ENCODE measurements at regions not wholly inside any gene's neighbourhood (a gene's known extent, or its start where the extent isn't known, plus 50 kb on each side); places are given as distances from the start of the nearest gene placed in this dataset.

- TF ChIP-seq EZH2 (IDR thresholded peaks at IDR 0.05; ENCODE audit: borderline replicate concordance, insufficient read depth, low read length, poor library complexity, severe bottlenecking) = no peak
- no peak for TF ChIP-seq CTCF (IDR thresholded peaks at IDR 0.05; ENCODE audit: poor library complexity, severe bottlenecking)
- TF ChIP-seq RAD21 (conservative IDR thresholded peaks at IDR 0.05) = no peak
- TF ChIP-seq, protein P1, sequence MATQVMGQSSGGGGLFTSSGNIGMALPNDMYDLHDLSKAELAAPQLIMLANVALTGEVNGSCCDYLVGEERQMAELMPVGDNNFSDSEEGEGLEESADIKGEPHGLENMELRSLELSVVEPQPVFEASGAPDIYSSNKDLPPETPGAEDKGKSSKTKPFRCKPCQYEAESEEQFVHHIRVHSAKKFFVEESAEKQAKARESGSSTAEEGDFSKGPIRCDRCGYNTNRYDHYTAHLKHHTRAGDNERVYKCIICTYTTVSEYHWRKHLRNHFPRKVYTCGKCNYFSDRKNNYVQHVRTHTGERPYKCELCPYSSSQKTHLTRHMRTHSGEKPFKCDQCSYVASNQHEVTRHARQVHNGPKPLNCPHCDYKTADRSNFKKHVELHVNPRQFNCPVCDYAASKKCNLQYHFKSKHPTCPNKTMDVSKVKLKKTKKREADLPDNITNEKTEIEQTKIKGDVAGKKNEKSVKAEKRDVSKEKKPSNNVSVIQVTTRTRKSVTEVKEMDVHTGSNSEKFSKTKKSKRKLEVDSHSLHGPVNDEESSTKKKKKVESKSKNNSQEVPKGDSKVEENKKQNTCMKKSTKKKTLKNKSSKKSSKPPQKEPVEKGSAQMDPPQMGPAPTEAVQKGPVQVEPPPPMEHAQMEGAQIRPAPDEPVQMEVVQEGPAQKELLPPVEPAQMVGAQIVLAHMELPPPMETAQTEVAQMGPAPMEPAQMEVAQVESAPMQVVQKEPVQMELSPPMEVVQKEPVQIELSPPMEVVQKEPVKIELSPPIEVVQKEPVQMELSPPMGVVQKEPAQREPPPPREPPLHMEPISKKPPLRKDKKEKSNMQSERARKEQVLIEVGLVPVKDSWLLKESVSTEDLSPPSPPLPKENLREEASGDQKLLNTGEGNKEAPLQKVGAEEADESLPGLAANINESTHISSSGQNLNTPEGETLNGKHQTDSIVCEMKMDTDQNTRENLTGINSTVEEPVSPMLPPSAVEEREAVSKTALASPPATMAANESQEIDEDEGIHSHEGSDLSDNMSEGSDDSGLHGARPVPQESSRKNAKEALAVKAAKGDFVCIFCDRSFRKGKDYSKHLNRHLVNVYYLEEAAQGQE (IDR thresholded peaks at IDR 0.05; ENCODE audit: borderline replicate concordance) = no peak
- no peak for TF ChIP-seq SMC3 (conservative IDR thresholded peaks at IDR 0.05; ENCODE audit: poor library complexity)
- TF ChIP-seq POLR2AphosphoS5 (IDR thresholded peaks at IDR 0.05) = no peak
- no peak for TF ChIP-seq EP300 (conservative IDR thresholded peaks at IDR 0.05; ENCODE audit: poor library complexity, severe bottlenecking)
Observed at GRCh38 chr6:165829376-165829775, 166.3 kb upstream of the PDE10A start.

Measured in neural cell (in vitro differentiated cells).